K562 (cell line): ENCODE measurements at regions not wholly inside any gene's neighbourhood (a gene's known extent, or its start where the extent isn't known, plus 50 kb on each side); places are given as distances from the start of the nearest gene placed in this dataset.

Experiments
- ATAC-seq: fragments of 200-7000 bp; cut with Tn5 transposase; 3 replicates; pipeline ENCODE4 v1.9.1; 2020; ENCODE audit warnings: moderate library complexity
- BruUV-seq: library from RNA; stranded (reverse); fragments of 400-500 nt; replicated peaks from 2 replicates; lab custom pipeline; 2021; lab: Mats Ljungman, UMichigan
- CTCF ChIA-PET: fragments of 300-600 bp; formaldehyde crosslinking; extraction: SDS; loops from one replicate; lab custom pipeline; 2021; ENCODE audit warnings: low intra/inter-chr PET ratio; lab: Yijun Ruan, JAX
- POLR2A ChIA-PET: fragments of 300-600, 350-650 bp; sonication (Branson Sonifier 250); formaldehyde crosslinking; extraction: SDS; loops from one replicate; lab custom pipeline; 2021; ENCODE audit warnings: antibody characterized with exemption, inconsistent platforms; lab: Yijun Ruan, JAX
- DNase-seq, 4 experiments: peaks; one replicate each; pipeline versions ENCODE4 v3.0.0 to v3.0.0-alpha.2; 2011 to 2018; ENCODE audit warnings: low spot score in 3 of 4, mixed read lengths in 3 of 4; ENCODE audit errors: extremely low read depth in 1 of 4
- FAIRE-seq: peaks from 2 replicates; lab custom pipeline; 2011; peaks lifted over from hg19 to GRCh38; lab: Jason Lieb, UNC
- H2AFZ ChIP-seq: 2 replicates; pipeline ENCODE4 v1.6.0; 2011; ENCODE audit warnings: low read depth, low read length, control low read depth, inconsistent platforms
- H3K27ac ChIP-seq: fragments of 200-600 bp; 3 replicates; pipeline ENCODE4 v1.8.0; 2011; ENCODE audit warnings: low read depth, mild to moderate bottlenecking, control low read depth, inconsistent platforms, low read length, moderate library complexity, mixed read lengths; ENCODE audit errors: extremely low read depth
- H3K27me3 ChIP-seq, 2 experiments: fragments of 300-600 bp in 1 of 2; 2 replicates in 1 of 2; 3 replicates in 1 of 2; pipeline versions ENCODE4 v1.6.0 to v1.8.0; 2011; ENCODE audit warnings: inconsistent platforms in 2 of 2, low read length in 2 of 2, mild to moderate bottlenecking in 1 of 2, mixed read lengths in 1 of 2, moderate library complexity in 1 of 2; ENCODE audit not compliant: control insufficient read depth in 2 of 2, insufficient read depth in 2 of 2
- H3K36me3 ChIP-seq: fragments of 300-600 bp; 3 replicates; pipeline ENCODE4 v1.8.0; 2011; ENCODE audit warnings: mild to moderate bottlenecking, low read length, inconsistent platforms; ENCODE audit not compliant: control insufficient read depth, insufficient read depth
- H3K4me1 ChIP-seq, 2 experiments: fragments of 200-600 bp in 1 of 2; replicated peaks in 1 of 2; 2 replicates in 1 of 2; 3 replicates in 1 of 2; pipeline versions ENCODE4 v1.5.1 to v1.8.0; 2011; ENCODE audit warnings: inconsistent platforms in 2 of 2, low read length in 2 of 2, mild to moderate bottlenecking in 1 of 2, mixed read lengths in 1 of 2, moderate library complexity in 1 of 2; ENCODE audit not compliant: control insufficient read depth in 2 of 2, insufficient read depth in 2 of 2
- H3K4me2 ChIP-seq: 2 replicates; pipeline ENCODE4 v1.6.1; 2011; ENCODE audit warnings: low read length, control low read depth, inconsistent platforms, mixed read lengths; ENCODE audit not compliant: insufficient read depth
- H3K4me3 ChIP-seq: fragments of 200-600 bp; sonication (generic), shearing (Covaris generic); 2 replicates; pipeline ENCODE4 v1.5.1; 2016; ENCODE audit warnings: control low read depth, inconsistent platforms
- H3K79me2 ChIP-seq: fragments of 200-600 bp; 3 replicates; pipeline ENCODE4 v1.8.0; 2011; ENCODE audit warnings: low read length, inconsistent platforms; ENCODE audit not compliant: control insufficient read depth, insufficient read depth
- H3K9ac ChIP-seq, 2 experiments: 2 replicates each; pipeline versions ENCODE4 v1.6.0 to v1.6.1; 2011; ENCODE audit warnings: low read depth in 2 of 2, low read length in 2 of 2, control low read depth in 1 of 2, inconsistent platforms in 1 of 2, mild to moderate bottlenecking in 1 of 2, mixed read lengths in 1 of 2; ENCODE audit not compliant: insufficient read depth in 1 of 2
- H3K9me1 ChIP-seq: one replicate; pipeline ENCODE4 v1.6.0; 2011; ENCODE audit warnings: inconsistent platforms, mild to moderate bottlenecking, low read length, moderate library complexity; ENCODE audit not compliant: control insufficient read depth, insufficient read depth
- H3K9me3 ChIP-seq: replicated peaks from 2 replicates; pipeline ENCODE4 v1.5.1; 2011; ENCODE audit warnings: low read depth, low read length, inconsistent platforms; ENCODE audit not compliant: control insufficient read depth, insufficient read depth
- H4K20me1 ChIP-seq: replicated peaks from 2 replicates; pipeline ENCODE4 v1.6.1; 2011; ENCODE audit warnings: low read length, inconsistent platforms, mixed read lengths; ENCODE audit not compliant: control insufficient read depth, insufficient read depth
- MCM2 ChIP-seq: fragments of 450-650 bp; IDR thresholded peaks from 2 replicates; pipeline ENCODE4 v1.6.1; 2017; ENCODE audit warnings: low read depth, mild to moderate bottlenecking
- SIRT6 ChIP-seq: IDR thresholded peaks from one replicate; pipeline ENCODE4 v1.6.1; 2012; ENCODE audit warnings: low read depth, mild to moderate bottlenecking, control low read depth, inconsistent platforms, low read length, moderate library complexity
- SRSF1 ChIP-seq: fragments of 200-400 bp; formaldehyde crosslinking; IDR thresholded peaks from 2 replicates; pipeline ENCODE4 v1.6.1; 2017; ENCODE audit warnings: mild to moderate bottlenecking, low read depth, low read length, moderate library complexity
- ZFP91 ChIP-seq: sonication (generic); formaldehyde crosslinking; IDR thresholded peaks from 2 replicates; pipeline ENCODE4 v1.8.0; 2022; ENCODE audit warnings: mild to moderate bottlenecking, missing genetic modification reagents
- ZNF263 ChIP-seq: sonication (generic); formaldehyde crosslinking; IDR thresholded peaks from 2 replicates; pipeline ENCODE4 v1.8.0; 2022; ENCODE audit warnings: mild to moderate bottlenecking, missing genetic modification reagents, borderline replicate concordance
- ZNF282 ChIP-seq: sonication (generic); formaldehyde crosslinking; IDR thresholded peaks from 2 replicates; pipeline ENCODE4 v1.8.1; 2023; ENCODE audit warnings: missing genetic modification reagents
- WGBS: fragments of 100-300 bp; shearing (Covaris generic); methylation state at CpG from one replicate; pipeline ENCODE4 v1.1.6; 2016; ENCODE audit warnings: low coverage, mixed read lengths; ENCODE audit not compliant: insufficient coverage; ENCODE audit errors: missing lambda C conversion rate; 5-methylcytosine and 5-hydroxymethylcytosine counted together
- in situ Hi-C: fragments of 300-500 bp; cut with MboI; formaldehyde crosslinking; loops from 4 replicates; pipeline ENCODE4 v1.15.0; 2018; ENCODE audit warnings: inconsistent platforms, mixed read lengths
- intact Hi-C: fragments of 100-400 bp; cut with micrococcal nuclease; formaldehyde crosslinking; loops from 2 replicates; pipeline ENCODE4 v1.14.2; 2022

- no peak overlapping the region for H3K4me2 ChIP-seq
Observed at GRCh38 chr3:137325170-137325569, 367.4 kb downstream of the IL20RB start.

More at GRCh38 chr3:137325170-137325569, 367.4 kb downstream of the IL20RB start:
- no peak overlapping the region for H3K27ac ChIP-seq
- H3K27me3 ChIP-seq, result no peaks in the 10 kb centered on the region
- intact Hi-C loops (no loop called here), in situ Hi-C loops (no loop called here)
- TF ChIP-seq SIRT6 (no peak), ZFP91 (CRISPR knock-in tag) (no peak), SRSF1 (no peak), ZNF282 (no peak), MCM2 (no peak), ZNF263 (no peak)
- H3K36me3 ChIP-seq, result no peaks in the 10 kb centered on the region
- H3K4me1 ChIP-seq, result no peaks in the 10 kb centered on the region
- ChIA-PET POLR2A (no interaction called here), CTCF (no interaction called here)
- FAIRE-seq (no peak), DNase-seq (no peak), ATAC-seq (no peak)
- BruUV-seq, result no TSS peak
- H3K9me1 ChIP-seq, result no peaks in the 10 kb centered on the region
- no peaks in the 10 kb centered on the region for H3K79me2 ChIP-seq
- WGBS, result 0% methylated on average over 3 of the region's 3 CpGs
- H3K9me3 ChIP-seq, result no peaks in the 10 kb centered on the region
- no peak overlapping the region for H2AFZ ChIP-seq
- H3K4me3 ChIP-seq, result no peak overlapping the region
- no peaks in the 10 kb centered on the region for H4K20me1 ChIP-seq
- H3K9ac ChIP-seq, result no peak overlapping the region
